Mesenchymal stem cell (in vitro differentiated cells and primary cell): ENCODE measurements at regions not wholly inside any gene's neighbourhood (a gene's known extent, or its start where the extent isn't known, plus 50 kb on each side); places are given as distances from the start of the nearest gene placed in this dataset.

Experiments used
- DNase-seq: peaks from one replicate; pipeline ENCODE4 v3.0.0-alpha.2; 2013
- H2AFZ ChIP-seq: one replicate; pipeline ENCODE4 v1.6.1; 2013; ENCODE audit warnings: low read depth, mild to moderate bottlenecking, control low read depth, inconsistent platforms, low read length, moderate library complexity
- H2AK5ac ChIP-seq: 2 replicates; pipeline ENCODE4 v1.6.1; 2013; ENCODE audit warnings: low read length, moderate library complexity, mild to moderate bottlenecking, inconsistent platforms; ENCODE audit not compliant: severe bottlenecking
- H2BK120ac ChIP-seq: one replicate; pipeline ENCODE4 v1.6.1; 2013; ENCODE audit warnings: low read depth, mild to moderate bottlenecking, inconsistent platforms, low read length, moderate library complexity
- H2BK12ac ChIP-seq, 2 experiments: one replicate each; pipeline ENCODE4 v1.6.1; 2013; ENCODE audit warnings: inconsistent platforms in 2 of 2, low read length in 2 of 2, mild to moderate bottlenecking in 2 of 2, moderate library complexity in 2 of 2, control low read depth in 1 of 2
- H2BK15ac ChIP-seq: one replicate; pipeline ENCODE4 v1.6.1; 2013; ENCODE audit warnings: mild to moderate bottlenecking, low read depth, inconsistent platforms; ENCODE audit not compliant: poor library complexity, severe bottlenecking
- H2BK5ac ChIP-seq: 2 replicates; pipeline ENCODE4 v1.6.1; 2013; ENCODE audit warnings: low read depth, mild to moderate bottlenecking, low read length, control low read depth, inconsistent platforms; ENCODE audit not compliant: poor library complexity, severe bottlenecking
- H3K14ac ChIP-seq, 2 experiments: one replicate each; pipeline ENCODE4 v1.6.1; 2013; ENCODE audit warnings: inconsistent platforms in 2 of 2, low read length in 2 of 2, control low read depth in 1 of 2, mild to moderate bottlenecking in 1 of 2, moderate library complexity in 1 of 2
- H3K18ac ChIP-seq, 2 experiments: one replicate each; pipeline ENCODE4 v1.6.1; 2013; ENCODE audit warnings: inconsistent platforms in 2 of 2, low read length in 2 of 2, control low read depth in 1 of 2, low read depth in 1 of 2, mild to moderate bottlenecking in 1 of 2
- H3K23ac ChIP-seq, 2 experiments: one replicate each; pipeline ENCODE4 v1.6.1; 2013; ENCODE audit warnings: inconsistent platforms in 2 of 2, low read length in 2 of 2, mild to moderate bottlenecking in 2 of 2, moderate library complexity in 2 of 2, control low read depth in 1 of 2
- H3K27ac ChIP-seq: 2 replicates; pipeline ENCODE4 v1.5.1; 2013; ENCODE audit warnings: mild to moderate bottlenecking, moderate library complexity, low read length, control low read depth, inconsistent platforms; ENCODE audit not compliant: poor library complexity, severe bottlenecking
- H3K27me3 ChIP-seq, 2 experiments: 2 replicates each; pipeline versions ENCODE4 v1.6.1 to v1.7.0; 2013; ENCODE audit warnings: low read length in 2 of 2, mild to moderate bottlenecking in 2 of 2, moderate library complexity in 2 of 2, control low read depth in 1 of 2, inconsistent platforms in 1 of 2; ENCODE audit not compliant: control insufficient read depth in 1 of 2, insufficient read depth in 1 of 2
- H3K36me3 ChIP-seq, 2 experiments: 2 replicates each; pipeline versions ENCODE4 v1.6.1 to v1.7.0; 2013; ENCODE audit warnings: low read length in 2 of 2, control low read depth in 1 of 2, inconsistent platforms in 1 of 2, low read depth in 1 of 2, mild to moderate bottlenecking in 1 of 2; ENCODE audit not compliant: insufficient read depth in 2 of 2, control insufficient read depth in 1 of 2
- H3K4ac ChIP-seq, 2 experiments: one replicate each; pipeline ENCODE4 v1.6.1; 2013; ENCODE audit warnings: inconsistent platforms in 2 of 2, low read length in 2 of 2, mild to moderate bottlenecking in 2 of 2, moderate library complexity in 2 of 2, control low read depth in 1 of 2, low read depth in 1 of 2
- H3K4me1 ChIP-seq: 2 replicates; pipeline ENCODE4 v1.6.1; 2013; ENCODE audit warnings: low read depth, low read length, control low read depth; ENCODE audit not compliant: control insufficient read depth, insufficient read depth
- H3K4me2 ChIP-seq: 2 replicates; pipeline ENCODE4 v1.6.1; 2013; ENCODE audit warnings: low read length, mild to moderate bottlenecking, inconsistent platforms; ENCODE audit not compliant: poor library complexity, severe bottlenecking
- H3K4me3 ChIP-seq, 2 experiments: 2 replicates each; pipeline versions ENCODE4 v1.5.1 to v1.7.0; 2013; ENCODE audit warnings: low read length in 2 of 2, mild to moderate bottlenecking in 2 of 2, control low read depth in 1 of 2, low read depth in 1 of 2; ENCODE audit not compliant: insufficient read depth in 1 of 2
- H3K79me1 ChIP-seq: replicated peaks from 2 replicates; pipeline ENCODE4 v1.6.1; 2013; ENCODE audit warnings: mild to moderate bottlenecking, control low read depth, low read length, inconsistent platforms; ENCODE audit not compliant: poor library complexity, severe bottlenecking
- H3K9ac ChIP-seq: 2 replicates; pipeline ENCODE4 v1.7.0; 2013; ENCODE audit warnings: mild to moderate bottlenecking, low read length, moderate library complexity
- H3K9me3 ChIP-seq: 2 replicates; pipeline ENCODE4 v1.7.0; 2013; ENCODE audit warnings: mild to moderate bottlenecking, low read length; ENCODE audit not compliant: control insufficient read depth
- H4K8ac ChIP-seq: one replicate; pipeline ENCODE4 v1.6.1; 2013; ENCODE audit warnings: inconsistent platforms, mild to moderate bottlenecking, low read length, moderate library complexity
- H4K91ac ChIP-seq: one replicate; pipeline ENCODE4 v1.6.1; 2013; ENCODE audit warnings: mild to moderate bottlenecking, low read length, inconsistent platforms
- WGBS: methylation state at CpG from one replicate; pipeline ENCODE4 v1.1.7; 2013; ENCODE audit warnings: mixed read lengths; 5-methylcytosine and 5-hydroxymethylcytosine counted together

GRCh38 chr10:62491597-62491996 lies 117.4 kb downstream of the ZNF365 start:
- no peak overlapping the region for H3K23ac ChIP-seq
- no peaks in the 10 kb centered on the region for H3K4me1 ChIP-seq
- no peak overlapping the region for H3K4ac ChIP-seq
- H4K8ac ChIP-seq: no peak overlapping the region
- no peak overlapping the region for H3K4me2 ChIP-seq
- H2AFZ ChIP-seq: no peak overlapping the region
- H3K4me3 ChIP-seq: no peak overlapping the region
- no peaks in the 10 kb centered on the region for H3K36me3 ChIP-seq
- no peak overlapping the region for H2BK5ac ChIP-seq
- H3K9me3 ChIP-seq: no peaks in the 10 kb centered on the region
- no peak overlapping the region for H2AK5ac ChIP-seq
- H3K14ac ChIP-seq: no peak overlapping the region
- H3K79me1 ChIP-seq: no peaks in the 10 kb centered on the region
- peak overlapping the region; percentile 51 for H3K9ac ChIP-seq
- no peak overlapping the region for H2BK120ac ChIP-seq
- H2BK12ac ChIP-seq: no peak overlapping the region
- H3K27ac ChIP-seq: no peak overlapping the region
- no peaks in the 10 kb centered on the region for H3K27me3 ChIP-seq
- no peak overlapping the region for H3K18ac ChIP-seq
- DNase-seq: no peak
- H4K91ac ChIP-seq: no peak overlapping the region
- no peak overlapping the region for H2BK15ac ChIP-seq

GRCh38 chr10:62492012-62492869 lies 118.1 kb downstream of the ZNF365 start:
- H3K23ac ChIP-seq: no peak overlapping the region
- H3K14ac ChIP-seq: no peak overlapping the region
- H3K9me3 ChIP-seq: no peaks in the 10 kb centered on the region
- no peak overlapping the region for H3K4me2 ChIP-seq
- no peak overlapping the region for H3K27ac ChIP-seq
- H3K27me3 ChIP-seq: no peaks in the 10 kb centered on the region
- H2BK15ac ChIP-seq: no peak overlapping the region
- DNase-seq: peak; percentile 20
- peak overlapping the region; percentile 51 for H3K9ac ChIP-seq
- no peaks in the 10 kb centered on the region for H3K4me1 ChIP-seq
- no peak overlapping the region for H2BK120ac ChIP-seq
- no peaks in the 10 kb centered on the region for H3K79me1 ChIP-seq
- no peak overlapping the region for H3K18ac ChIP-seq
- H3K4me3 ChIP-seq: no peak overlapping the region
- H4K8ac ChIP-seq: no peak overlapping the region
- WGBS: 84% methylated on average over 5 of the region's 5 CpGs
- H2BK12ac ChIP-seq: no peak overlapping the region
- no peak overlapping the region for H2AK5ac ChIP-seq
- no peaks in the 10 kb centered on the region for H3K36me3 ChIP-seq
- no peak overlapping the region for H3K4ac ChIP-seq
- H2AFZ ChIP-seq: no peak overlapping the region
- H2BK5ac ChIP-seq: no peak overlapping the region
- no peak overlapping the region for H4K91ac ChIP-seq

GRCh38 chr10:62492870-62493180 lies 118.7 kb downstream of the ZNF365 start:
- DNase-seq: no peak
- Histone ChIP-seq H4K8ac (no peak overlapping the region), H3K18ac (no peak overlapping the region), H3K23ac (no peak overlapping the region), H3K14ac (no peak overlapping the region), H2BK120ac (no peak overlapping the region), H3K9ac (peak overlapping the region; percentile 52), H3K9me3 (no peaks in the 10 kb centered on the region), H2BK12ac (no peak overlapping the region), H4K91ac (no peak overlapping the region), H3K36me3 (no peaks in the 10 kb centered on the region), H2BK15ac (peak overlapping the region; percentile 8), H3K27me3 (peaks cover 0 to under 1% of the 10 kb centered on the region in 2 experiments), H3K79me1 (no peaks in the 10 kb centered on the region), H3K4me1 (no peaks in the 10 kb centered on the region), H3K4me2 (no peak overlapping the region), H2BK5ac (no peak overlapping the region), H2AFZ (no peak overlapping the region), H2AK5ac (no peak overlapping the region), H3K4me3 (peak overlapping the region in 1 of 2 experiments; percentile 6), H3K4ac (no peak overlapping the region), H3K27ac (no peak overlapping the region)
- 89% methylated on average over 3 of the region's 3 CpGs for WGBS

GRCh38 chr10:62496925-62497324 lies 122.8 kb downstream of the ZNF365 start:
- Histone ChIP-seq H2BK5ac (no peak overlapping the region), H2BK12ac (no peak overlapping the region), H3K4me1 (no peaks in the 10 kb centered on the region), H3K4me2 (no peak overlapping the region), H3K27ac (no peak overlapping the region), H3K79me1 (no peaks in the 10 kb centered on the region), H3K18ac (no peak overlapping the region), H4K8ac (no peak overlapping the region), H3K23ac (no peak overlapping the region), H3K9me3 (no peaks in the 10 kb centered on the region), H2BK15ac (no peak overlapping the region), H2AFZ (no peak overlapping the region), H3K4ac (no peak overlapping the region), H3K9ac (no peak overlapping the region), H3K36me3 (no peaks in the 10 kb centered on the region), H3K14ac (no peak overlapping the region), H3K4me3 (no peak overlapping the region), H2BK120ac (no peak overlapping the region), H4K91ac (no peak overlapping the region), H3K27me3 (peaks cover 0 to 3% of the 10 kb centered on the region in 2 experiments), H2AK5ac (no peak overlapping the region)
- no peak for DNase-seq
- WGBS: 68% methylated on average over 1 of the region's 3 CpGs
